H1 (cell line): ENCODE measurements at regions not wholly inside any gene's neighbourhood (a gene's known extent, or its start where the extent isn't known, plus 50 kb on each side); places are given as distances from the start of the nearest gene placed in this dataset.
"Not testable (repeated sequence)": the region's sequence is repeated elsewhere in the genome, so short reads cannot be mapped to it uniquely, and the experiment has no call there.

Source experiments
- EZH2 ChIP-seq: fragments of 200-600 bp; sonication (generic); IDR thresholded peaks from 2 replicates; pipeline ENCODE4 v1.7.1; 2012; ENCODE audit warnings: low read depth, mild to moderate bottlenecking, moderate library complexity, low read length, inconsistent platforms; ENCODE audit not compliant: severe bottlenecking
- TF ChIP-seq, protein P1 (sequence below): IDR thresholded peaks from 2 replicates; pipeline ENCODE4 v1.6.1; 2011; ENCODE audit warnings: low read length, improper control_type of control experiment

DNA sequence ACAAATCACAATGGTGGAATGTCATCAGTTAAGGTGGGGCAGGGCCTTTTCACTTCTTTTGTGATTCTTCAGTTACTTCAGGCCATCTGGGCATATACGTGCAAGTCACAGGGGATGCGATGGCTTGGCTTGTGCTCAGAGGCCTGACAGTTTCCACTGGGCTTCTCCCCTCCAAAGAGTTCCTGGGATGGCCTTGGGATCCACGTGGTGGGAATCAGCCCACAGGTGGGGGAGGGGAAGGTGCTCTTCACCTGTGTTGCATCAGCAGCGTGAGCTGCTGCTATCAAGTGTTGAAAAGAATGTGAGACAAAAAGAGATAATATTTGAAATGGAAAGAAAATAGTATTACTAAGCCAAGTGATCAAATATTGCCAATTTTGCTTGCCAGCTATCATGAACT is 116.2 kb upstream of the F3 start:
- TF ChIP-seq EZH2 = not testable (repeated sequence)
- TF ChIP-seq, protein P1, sequence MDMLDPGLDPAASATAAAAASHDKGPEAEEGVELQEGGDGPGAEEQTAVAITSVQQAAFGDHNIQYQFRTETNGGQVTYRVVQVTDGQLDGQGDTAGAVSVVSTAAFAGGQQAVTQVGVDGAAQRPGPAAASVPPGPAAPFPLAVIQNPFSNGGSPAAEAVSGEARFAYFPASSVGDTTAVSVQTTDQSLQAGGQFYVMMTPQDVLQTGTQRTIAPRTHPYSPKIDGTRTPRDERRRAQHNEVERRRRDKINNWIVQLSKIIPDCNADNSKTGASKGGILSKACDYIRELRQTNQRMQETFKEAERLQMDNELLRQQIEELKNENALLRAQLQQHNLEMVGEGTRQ = not testable (repeated sequence)
